SK-N-SH treated with all-trans-retinoic acid at 6 μM for 48 hours (cell line): ENCODE measurements at regions not wholly inside any gene's neighbourhood (a gene's known extent, or its start where the extent isn't known, plus 50 kb on each side); places are given as distances from the start of the nearest gene placed in this dataset.

Experiments used
- ARNTL ChIP-seq: fragments of 450-650 bp; formaldehyde crosslinking; IDR thresholded peaks from 2 replicates; pipeline ENCODE4 v1.5.0; 2020; ENCODE audit warnings: low read depth, mild to moderate bottlenecking, moderate library complexity, borderline replicate concordance
- BACH2 ChIP-seq: fragments of 250-450 bp; sonication (Bioruptor Pico); IDR thresholded peaks from 2 replicates; pipeline ENCODE4 v1.9.0; 2021; ENCODE audit warnings: mild to moderate bottlenecking, borderline replicate concordance
- PATZ1 ChIP-seq: fragments of 250-450 bp; sonication (Bioruptor Pico); IDR thresholded peaks from 2 replicates; pipeline ENCODE4 v1.8.0; 2020; ENCODE audit warnings: mild to moderate bottlenecking, moderate library complexity, borderline replicate concordance
- ZC3H10 ChIP-seq: fragments of 250-450 bp; sonication (Bioruptor Pico); IDR thresholded peaks from 2 replicates; pipeline ENCODE4 v1.5.1; 2021; ENCODE audit warnings: mild to moderate bottlenecking, moderate library complexity

- no peak for TF ChIP-seq BACH2 (CRISPR knock-in tag)
- no peak for TF ChIP-seq ZC3H10 (CRISPR knock-in tag)
- TF ChIP-seq PATZ1 = no peak
- no peak for TF ChIP-seq ARNTL (CRISPR knock-in tag)
Measured at GRCh38 chr10:35819011-35819410, 176.9 kb upstream of the FZD8 start.
